OCI-LY7 (cell line): ENCODE measurements at regions not wholly inside any gene's neighbourhood (a gene's known extent, or its start where the extent isn't known, plus 50 kb on each side); places are given as distances from the start of the nearest gene placed in this dataset.

Experiments used
- CTCF ChIP-seq: fragments of 200-600 bp; sonication (generic); conservative IDR thresholded peaks from 2 replicates; pipeline ENCODE4 v1.5.1; 2014; ENCODE audit warnings: mild to moderate bottlenecking, antibody characterized with exemption, low read length, moderate library complexity, mixed read lengths
- EZH2phosphoT487 ChIP-seq: fragments of 200-600 bp; sonication (generic); IDR thresholded peaks from 2 replicates; pipeline ENCODE4 v1.6.1; 2018; ENCODE audit warnings: low read depth, borderline replicate concordance, mild to moderate bottlenecking, mixed run types, antibody characterized with exemption, low read length, moderate library complexity, mixed read lengths

GRCh38 chr16:24445216-24445615 lies 94.2 kb upstream of the RBBP6 start:
- TF ChIP-seq CTCF: no peak
- no peak for TF ChIP-seq EZH2phosphoT487
